ENCODE measurements at regions not wholly inside any gene's neighbourhood (a gene's known extent, or its start where the extent isn't known, plus 50 kb on each side); places are given as distances from the start of the nearest gene placed in this dataset.

DNA sequence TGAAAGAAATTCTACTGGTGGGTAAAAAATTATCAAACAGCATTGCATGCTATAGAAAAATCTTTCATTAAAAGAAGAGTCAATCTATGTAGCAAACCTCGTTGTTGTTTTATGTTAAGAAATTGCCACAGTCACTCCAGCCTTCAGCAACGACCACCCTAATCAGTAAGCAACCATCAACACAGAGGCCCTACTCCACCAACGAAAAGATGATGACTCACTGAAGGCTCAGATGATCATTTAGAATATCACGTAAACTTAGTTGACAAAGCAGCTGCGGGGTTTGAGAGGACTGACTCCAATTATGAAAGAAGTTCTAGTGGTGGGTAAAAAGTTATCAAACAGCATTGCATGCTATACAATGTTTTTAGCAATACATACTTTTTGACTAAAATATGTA lies 242.6 kb downstream of the DRD1 start:
- no peak overlapping the region for H3K27ac Mint-ChIP-seq
- Histone ChIP-seq H3K4me3 (ENCODE audit: low read length) (no peak overlapping the region), H3K27ac (ENCODE audit: low read depth, low read length) (no peak overlapping the region), H3K36me3 (ENCODE audit: control insufficient read depth, insufficient read depth, low read length) (no peaks in the 10 kb centered on the region), H3K27me3 (ENCODE audit: control insufficient read depth, insufficient read depth, low read length, poor library complexity, severe bottlenecking) (no peaks in the 10 kb centered on the region), H3K4me1 (ENCODE audit: control insufficient read depth, insufficient read depth, low read length) (no peaks in the 10 kb centered on the region), H3K9ac (ENCODE audit: extremely low read depth, low read length, poor library complexity, severe bottlenecking) (no peak overlapping the region), H3K9me3 (ENCODE audit: control insufficient read depth, low read length) (no peaks in the 10 kb centered on the region)
- no peak for TF ChIP-seq CTCF (conservative IDR thresholded peaks at IDR 0.05)
- H3K4me1 Mint-ChIP-seq: no peaks in the 10 kb centered on the region
- WGBS, 2 experiments (ENCODE audit: insufficient coverage in 1 of 2, insufficient read length in 1 of 2): 92% methylated on average over 5 of the region's 5 CpGs; no CpG with 5 or more reads in 1 of the 2 experiments
- H3K9me3 Mint-ChIP-seq: no peaks in the 10 kb centered on the region
- no peak for DNase-seq
- no peaks in the 10 kb centered on the region for H3K27me3 Mint-ChIP-seq (ENCODE audit: insufficient read depth)
- no peaks in the 10 kb centered on the region for H3K36me3 Mint-ChIP-seq (ENCODE audit: low read depth)
- no peak overlapping the region for H3K4me3 Mint-ChIP-seq

DNA sequence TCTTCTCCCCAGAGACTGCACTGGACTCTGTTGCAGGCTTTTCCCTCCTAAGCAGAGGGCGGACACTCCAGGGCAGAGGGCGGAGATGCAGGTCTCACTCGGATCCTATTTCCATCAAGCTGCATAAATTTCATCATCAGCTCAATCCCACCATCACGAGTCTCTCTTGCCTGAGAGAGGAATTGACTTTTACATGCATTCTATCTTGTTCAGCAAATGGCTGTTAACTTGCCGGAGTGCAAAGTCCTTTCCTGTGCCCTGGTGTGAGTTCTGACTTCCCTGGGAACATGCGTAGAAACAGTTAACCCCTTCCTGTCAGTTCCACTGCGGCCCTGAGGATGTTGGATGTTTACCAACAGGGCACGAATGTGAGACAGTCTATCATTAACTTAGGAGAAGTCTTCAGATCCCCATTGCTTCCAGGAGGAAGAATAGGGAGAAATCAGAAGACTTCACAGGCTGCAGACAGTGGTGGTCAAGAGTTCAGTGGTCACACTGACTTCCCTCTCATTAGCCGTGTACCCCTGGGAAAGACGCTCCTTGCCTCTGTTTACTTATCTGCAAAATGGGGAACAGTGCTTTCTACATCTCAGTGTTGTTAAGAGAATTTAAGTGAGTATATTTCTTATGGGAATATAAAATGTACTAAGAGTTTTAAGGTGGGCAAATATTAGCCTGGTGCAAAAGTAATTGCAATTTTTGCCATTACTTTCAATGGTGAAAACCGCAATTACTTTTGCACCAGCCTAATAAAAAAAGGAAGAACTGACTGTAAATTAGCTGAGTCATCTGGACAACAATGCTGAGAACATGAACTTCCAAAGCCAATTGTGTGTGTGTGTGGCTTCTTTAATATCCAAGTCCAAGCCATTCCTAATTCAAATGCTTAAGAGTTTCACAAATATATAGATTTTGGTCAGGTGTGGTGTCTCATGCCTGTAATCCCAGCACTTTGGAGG lies 248.0 kb downstream of the DRD1 start:
- no peak overlapping the region for H3K27ac Mint-ChIP-seq
- no peak overlapping the region for H3K27ac ChIP-seq (ENCODE audit: low read depth, low read length)
- no peak for TF ChIP-seq CTCF (conservative IDR thresholded peaks at IDR 0.05)
- H3K4me1 Mint-ChIP-seq: peaks cover 13% of the 10 kb centered on the region
- no peaks in the 10 kb centered on the region for H3K4me1 ChIP-seq (ENCODE audit: control insufficient read depth, insufficient read depth, low read length)
- H3K9ac ChIP-seq (ENCODE audit: extremely low read depth, low read length, poor library complexity, severe bottlenecking): no peak overlapping the region
- H3K9me3 Mint-ChIP-seq: peaks cover 14% of the 10 kb centered on the region
- H3K4me3 Mint-ChIP-seq: peak overlapping the region; percentile 36
- H3K36me3 Mint-ChIP-seq (ENCODE audit: low read depth): no peaks in the 10 kb centered on the region
- peak; percentile 66 for DNase-seq
- no peaks in the 10 kb centered on the region for H3K9me3 ChIP-seq (ENCODE audit: control insufficient read depth, low read length)
- H3K27me3 ChIP-seq (ENCODE audit: control insufficient read depth, insufficient read depth, low read length, poor library complexity, severe bottlenecking): no peaks in the 10 kb centered on the region
- WGBS, 2 experiments (ENCODE audit: insufficient coverage in 1 of 2, insufficient read length in 1 of 2): 41 to 57% methylated on average over 6 to 11 of the region's 11 CpGs
- no peaks in the 10 kb centered on the region for H3K27me3 Mint-ChIP-seq (ENCODE audit: insufficient read depth)
- no peaks in the 10 kb centered on the region for H3K36me3 ChIP-seq (ENCODE audit: control insufficient read depth, insufficient read depth, low read length)
- H3K4me3 ChIP-seq (ENCODE audit: low read length): no peak overlapping the region

DNA sequence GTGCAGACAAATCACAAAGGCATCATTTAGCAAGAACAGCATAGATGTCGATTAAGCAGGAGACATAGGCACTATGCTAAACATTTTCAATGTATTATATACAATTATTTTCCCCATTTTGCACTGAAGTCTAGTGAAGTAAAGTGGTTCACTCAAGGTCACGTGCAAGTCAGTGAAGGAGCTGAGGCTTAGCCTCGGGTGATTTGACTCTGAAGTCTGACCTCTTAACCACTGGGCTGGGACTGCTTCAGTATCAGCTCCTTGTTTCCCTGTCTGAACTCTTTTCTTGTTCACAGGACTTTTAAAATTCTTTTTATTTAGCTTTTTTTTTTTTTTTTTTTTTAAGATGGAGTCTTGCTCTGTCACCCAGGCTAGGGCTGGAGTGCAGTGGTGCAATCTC lies 262.7 kb downstream of the DRD1 start:
- Histone ChIP-seq H3K36me3 (ENCODE audit: control insufficient read depth, insufficient read depth, low read length) (no peaks in the 10 kb centered on the region), H3K27me3 (ENCODE audit: control insufficient read depth, insufficient read depth, low read length, poor library complexity, severe bottlenecking) (no peaks in the 10 kb centered on the region), H3K9me3 (ENCODE audit: control insufficient read depth, low read length) (no peaks in the 10 kb centered on the region), H3K4me3 (ENCODE audit: low read length) (no peak overlapping the region), H3K4me1 (ENCODE audit: control insufficient read depth, insufficient read depth, low read length) (no peaks in the 10 kb centered on the region), H3K9ac (ENCODE audit: extremely low read depth, low read length, poor library complexity, severe bottlenecking) (no peak overlapping the region), H3K27ac (ENCODE audit: low read depth, low read length) (no peak overlapping the region)
- Mint-ChIP-seq H3K9me3 (no peaks in the 10 kb centered on the region), H3K27ac (no peak overlapping the region), H3K36me3 (ENCODE audit: low read depth) (no peaks in the 10 kb centered on the region), H3K27me3 (ENCODE audit: insufficient read depth) (peaks cover 2% of the 10 kb centered on the region), H3K4me1 (no peaks in the 10 kb centered on the region), H3K4me3 (no peak overlapping the region)
- WGBS, 2 experiments (ENCODE audit: insufficient coverage in 1 of 2, insufficient read length in 1 of 2): 91 to 93% methylated on average over 3 of the region's 3 CpGs
- TF ChIP-seq CTCF (conservative IDR thresholded peaks at IDR 0.05): no peak
- DNase-seq: no peak

Data from endodermal cell (in vitro differentiated cells).